ENCODE measurements at regions not wholly inside any gene's neighbourhood (a gene's known extent, or its start where the extent isn't known, plus 50 kb on each side); places are given as distances from the start of the nearest gene placed in this dataset.

GRCh38 chr11:69348414-69349235, 54.7 kb downstream of the MYEOV start:
- DNase-seq: no peak

GRCh38 chr11:69350040-69350439, 56.1 kb downstream of the MYEOV start:
- no peak for DNase-seq

DNA sequence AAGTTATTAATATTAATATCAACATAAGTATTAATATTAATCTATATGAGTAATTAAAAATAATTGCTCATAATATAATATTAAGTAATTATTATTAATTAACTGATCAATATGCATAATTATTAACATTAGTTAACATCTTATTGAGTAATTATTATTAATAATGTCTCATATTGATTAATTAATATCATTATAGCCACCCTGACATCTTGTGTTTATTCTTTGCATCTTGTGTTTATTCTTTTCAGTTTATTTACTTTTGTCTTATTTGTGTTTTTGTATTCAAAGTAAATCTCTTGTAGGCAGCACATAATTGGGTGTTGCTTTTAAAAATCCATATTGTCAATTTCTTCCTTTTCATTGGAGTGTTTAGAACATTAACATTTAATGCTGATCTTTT, 56.6 kb downstream of the MYEOV start:
- DNase-seq: no peak

GRCh38 chr11:69351460-69351859, 57.5 kb downstream of the MYEOV start:
- DNase-seq: no peak

DNA sequence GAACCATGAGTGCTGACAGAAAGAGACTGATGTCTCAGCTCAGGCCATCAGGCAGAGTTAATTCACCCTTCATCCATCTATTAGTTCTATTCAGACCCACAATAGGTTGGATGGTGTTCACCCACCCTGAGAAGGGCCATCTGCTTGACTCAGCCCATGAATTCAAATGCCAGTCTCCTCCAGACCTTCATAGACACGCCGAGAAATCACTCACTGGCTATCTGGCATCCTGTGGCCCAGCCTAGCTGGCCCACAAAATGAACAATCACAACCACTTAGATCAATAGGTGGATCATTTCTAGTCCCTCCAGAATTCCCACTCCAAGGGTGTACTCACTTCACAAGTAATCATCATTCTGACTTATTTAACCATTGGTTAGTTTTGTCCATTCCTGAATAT, 58.2 kb downstream of the MYEOV start:
- DNase-seq: no peak

GRCh38 chr11:69352715-69353319, 58.9 kb downstream of the MYEOV start:
- DNase-seq: no peak

DNA sequence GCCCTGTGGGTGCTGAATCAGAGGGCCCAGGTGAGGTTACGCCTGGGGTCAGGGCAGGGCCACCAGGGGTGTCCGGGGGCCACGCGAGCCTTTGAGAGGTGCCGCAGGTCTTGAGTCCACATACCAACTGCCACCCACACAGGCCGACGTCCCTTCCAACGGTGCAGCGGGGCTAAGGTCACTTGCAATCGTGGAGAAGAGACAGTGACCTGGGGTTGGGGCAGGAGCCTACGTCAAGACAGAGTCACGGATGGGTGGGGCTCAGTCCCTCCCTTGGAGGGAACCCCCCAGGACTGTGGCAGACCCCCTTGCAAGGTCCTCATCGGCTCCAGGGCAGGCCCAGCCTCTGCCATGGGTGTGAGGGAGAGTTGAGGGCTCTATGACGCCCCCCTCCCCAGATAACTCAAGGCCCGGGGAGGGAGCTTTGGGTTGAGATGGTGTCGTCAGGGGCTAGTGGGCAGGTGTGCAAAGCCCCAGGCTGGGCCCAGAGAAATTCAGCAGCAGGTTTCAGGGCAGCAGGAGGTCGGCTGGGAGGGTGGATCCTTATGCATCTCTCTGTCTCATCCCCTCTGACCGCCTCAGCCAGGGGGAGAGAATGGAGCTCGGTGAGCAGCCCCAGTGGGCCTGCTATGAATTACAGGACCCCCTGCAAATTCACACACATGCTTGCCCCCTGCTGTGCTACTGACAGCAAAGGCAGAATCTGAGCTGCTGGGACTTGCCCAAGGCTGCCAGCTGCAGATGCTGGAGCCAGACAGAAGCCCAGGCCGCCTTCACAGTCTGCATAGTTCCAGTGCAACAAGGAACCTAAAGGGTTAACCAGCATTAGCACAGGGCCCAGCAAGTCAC, 60.0 kb downstream of the MYEOV start:
- DNase-seq: no peak

- DNase-seq: no peak
Measured at GRCh38 chr11:69354545-69354897, 60.6 kb downstream of the MYEOV start.

GRCh38 chr11:69355346-69355940, 61.5 kb downstream of the MYEOV start:
- no peak for DNase-seq

DNA sequence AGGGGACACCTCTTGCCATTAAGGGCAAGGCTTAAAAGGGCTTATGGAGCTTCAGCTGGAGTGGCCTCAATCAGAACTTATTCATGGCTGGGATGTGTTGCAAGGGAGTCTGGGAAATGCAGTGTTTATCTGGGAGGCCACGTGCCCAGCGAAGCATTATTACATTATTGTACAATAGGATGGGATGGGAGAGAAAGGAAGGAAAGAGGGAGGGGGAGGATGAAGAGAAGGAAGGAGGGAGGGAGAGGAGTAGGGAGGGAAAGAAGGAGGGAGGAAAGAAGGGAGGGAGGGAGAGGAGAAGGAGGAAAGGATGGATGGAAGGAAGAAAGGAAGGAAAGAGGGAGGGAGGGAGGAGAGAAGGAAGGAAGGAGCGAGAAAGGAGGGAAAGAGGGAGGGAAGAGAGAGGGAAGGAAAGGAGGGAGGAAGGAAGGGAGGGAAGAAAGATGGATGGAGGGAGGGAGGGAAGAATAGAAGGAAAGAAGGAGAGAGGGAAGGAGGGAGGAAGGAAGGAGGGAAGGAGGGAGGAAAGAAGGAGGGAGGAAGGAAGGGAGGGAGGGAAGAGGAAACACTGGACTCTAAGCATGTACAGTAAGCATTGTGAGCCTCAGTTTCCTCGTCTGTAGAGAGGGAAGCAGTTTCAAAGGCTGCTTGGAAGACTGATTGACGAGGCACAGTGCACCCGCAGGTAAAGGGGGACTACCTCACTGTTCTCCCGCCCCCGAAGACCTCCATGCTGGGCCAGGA, 62.2 kb downstream of the MYEOV start:
- no peak for DNase-seq

- DNase-seq: no peak
Measured at GRCh38 chr11:69356703-69357457, 62.9 kb downstream of the MYEOV start.

DNA sequence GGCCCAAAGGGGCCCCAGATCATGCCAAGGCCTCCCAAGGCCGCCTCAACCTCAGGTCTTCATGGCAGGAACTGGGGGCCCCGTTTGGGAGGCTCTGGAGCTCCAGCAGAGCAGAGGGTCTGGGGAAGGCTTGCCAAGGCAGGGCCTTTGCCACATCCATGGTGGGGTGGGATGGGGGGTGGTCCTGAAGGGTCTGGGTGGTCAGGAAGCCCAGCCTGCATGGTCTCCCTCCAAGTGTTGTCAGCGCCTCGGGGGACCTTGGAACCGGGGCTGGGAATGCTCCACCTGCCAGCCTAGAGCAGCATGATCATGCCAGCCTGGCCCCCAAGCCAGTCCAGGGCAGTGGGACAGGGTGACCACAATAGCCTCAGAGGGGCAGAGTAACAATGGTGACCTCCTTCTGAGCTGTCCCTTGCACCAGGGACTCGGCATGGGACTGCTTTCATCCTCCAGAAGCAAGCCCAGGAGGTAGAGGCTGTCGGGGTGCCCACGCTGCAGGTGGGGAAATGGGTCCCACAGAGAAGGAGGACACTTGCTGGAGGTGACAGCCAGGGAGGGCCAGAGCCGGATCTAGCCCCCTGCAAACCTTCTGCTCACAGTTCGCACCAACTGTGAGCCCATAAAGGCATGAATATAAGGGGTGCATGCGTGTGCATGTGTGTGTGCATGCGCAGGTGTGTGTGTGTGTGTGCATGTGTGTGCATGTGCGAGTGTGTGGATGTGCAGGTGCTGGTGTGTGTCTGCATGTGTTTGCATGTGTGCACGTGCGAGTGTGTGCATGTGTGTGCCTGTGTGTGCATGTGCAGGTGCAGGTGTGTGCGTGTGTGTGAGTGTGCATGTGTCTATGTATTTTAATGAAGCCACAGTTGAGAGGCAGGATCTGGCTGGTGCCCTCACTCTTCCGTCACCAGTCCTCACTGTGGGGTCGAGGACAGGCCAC, 63.8 kb downstream of the MYEOV start:
- DNase-seq: no peak

- no peak for DNase-seq
Measured at GRCh38 chr11:69358398-69359020, 64.6 kb downstream of the MYEOV start.

DNA sequence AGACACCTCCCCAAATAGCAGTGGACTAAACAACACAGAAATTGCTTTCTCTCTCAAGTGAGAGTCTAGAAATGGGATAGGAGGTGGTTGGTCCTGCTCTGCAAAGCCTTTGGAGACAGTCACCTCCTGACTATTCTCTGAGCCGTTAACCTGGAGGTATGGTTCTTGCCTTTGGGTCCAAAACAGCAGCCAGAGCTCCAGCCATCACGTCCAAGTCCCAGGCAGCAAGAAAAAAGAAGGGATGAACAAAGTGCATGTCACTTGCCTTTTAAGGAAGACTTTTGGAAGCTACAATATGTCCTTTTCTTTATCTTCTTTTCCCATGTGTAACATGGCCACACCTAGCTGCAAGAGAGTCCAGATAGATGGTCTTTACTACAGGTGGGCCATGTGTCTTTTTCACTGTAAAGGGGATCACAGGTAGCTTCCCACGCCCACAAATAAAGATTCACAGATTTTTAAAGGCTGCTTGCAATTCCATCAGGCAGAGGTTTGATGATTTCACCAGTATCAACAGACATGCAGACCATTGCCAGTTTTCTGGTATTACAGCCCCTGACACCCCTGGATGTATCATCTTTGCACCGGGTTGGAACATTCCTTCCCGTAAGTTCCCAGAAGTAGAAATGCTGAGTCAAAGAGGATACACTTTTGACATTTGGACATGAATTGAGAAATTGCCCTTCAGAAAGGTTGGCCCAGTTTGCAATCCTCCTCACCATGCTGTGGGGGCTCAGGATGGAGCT, 66.0 kb downstream of the MYEOV start:
- no peak for DNase-seq

DNA sequence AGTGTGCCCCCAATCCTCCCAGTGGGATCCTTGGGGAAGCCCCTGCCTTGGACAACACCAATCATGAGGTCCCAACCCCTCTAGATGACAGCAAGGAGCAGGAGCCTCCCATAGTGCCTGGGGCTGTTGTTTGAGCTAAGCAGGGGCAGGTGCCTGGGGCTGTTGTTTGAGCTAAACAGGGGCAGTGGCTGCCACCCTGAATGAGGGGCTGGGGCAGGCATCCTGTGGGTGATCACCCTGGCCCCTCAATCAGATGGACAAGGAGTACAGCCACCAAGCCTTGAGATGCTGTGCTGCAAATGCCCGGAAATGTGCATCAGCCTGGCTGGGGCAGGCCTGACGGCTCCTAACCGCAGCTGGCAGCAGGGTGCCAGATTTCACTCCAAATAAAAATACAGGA, 66.7 kb downstream of the MYEOV start:
- no peak for DNase-seq

DNA sequence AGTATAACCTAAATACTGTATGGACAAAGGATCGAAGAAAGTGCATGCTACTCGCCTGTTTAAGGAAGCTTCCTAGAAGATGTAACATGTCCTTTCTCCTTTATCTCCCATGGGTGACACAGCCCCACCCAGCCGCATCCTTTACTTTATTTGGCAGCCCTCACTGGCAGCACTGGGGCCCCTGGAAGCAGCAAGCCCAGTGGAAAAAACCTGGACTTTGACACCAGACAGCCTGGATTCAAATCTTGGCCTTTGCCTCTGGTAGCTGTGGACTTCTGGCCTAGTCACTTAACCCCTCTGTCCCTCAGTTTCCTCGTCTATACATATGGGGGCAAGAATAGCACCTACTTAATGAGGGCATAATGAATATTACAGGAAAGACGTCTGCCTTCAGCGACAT, 67.1 kb downstream of the MYEOV start:
- DNase-seq: no peak

- no peak for DNase-seq
Measured at GRCh38 chr11:69361466-69361865, 67.5 kb downstream of the MYEOV start.

DNA sequence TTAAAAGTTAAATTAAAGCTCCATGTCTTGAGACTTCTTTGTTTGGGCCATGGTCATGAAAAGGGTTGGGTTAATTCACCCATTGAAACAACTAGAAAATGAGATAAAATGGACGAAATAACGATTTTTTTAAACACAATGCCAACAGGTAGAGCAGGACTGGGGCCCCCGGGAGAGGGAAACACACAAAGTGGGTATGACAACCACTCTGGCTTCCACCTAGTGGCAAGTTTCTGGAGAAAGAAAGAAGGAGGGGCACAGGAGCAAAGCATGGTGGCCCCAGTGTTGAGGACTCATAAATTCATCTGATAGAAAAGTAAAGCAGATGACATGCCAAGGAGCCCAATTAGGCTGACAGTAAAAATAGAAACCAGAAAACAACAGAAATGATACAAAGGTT, 68.4 kb downstream of the MYEOV start:
- no peak for DNase-seq

- DNase-seq: no peak
Measured at GRCh38 chr11:69364921-69365320, 71.0 kb downstream of the MYEOV start.

GRCh38 chr11:69365558-69365957, 71.6 kb downstream of the MYEOV start:
- no peak for DNase-seq

Data from CD4-positive, alpha-beta T cell treated with Interferon alpha-2 for 1 hour (primary cell).